Lung (tissue), 11 donors: ENCODE measurements at regions not wholly inside any gene's neighbourhood (a gene's known extent, or its start where the extent isn't known, plus 50 kb on each side); places are given as distances from the start of the nearest gene placed in this dataset.

Experiments used
- ATAC-seq: fragments of 200-7000 bp; cut with Tn5 transposase; one replicate; pipeline ENCODE4 v1.9.1; 2020; ENCODE audit warnings: moderate number of reproducible peaks; ENCODE audit not compliant: insufficient read depth, low FRiP score
- DNase-seq, 3 donors: peaks; one replicate each; pipeline ENCODE4 v3.0.0-alpha.2; 2013 to 2017
- H3K27ac ChIP-seq, 2 donors: one replicate each; pipeline ENCODE4 v1.5.1; 2013; ENCODE audit warnings: mild to moderate bottlenecking in 2 of 2, moderate library complexity in 2 of 2, control low read depth in 1 of 2, inconsistent platforms in 1 of 2, low read depth in 1 of 2, low read length in 1 of 2
- H3K27me3 ChIP-seq, 3 donors: one replicate each; pipeline ENCODE4 v1.5.1; 2013; ENCODE audit warnings: low read length in 2 of 3; ENCODE audit not compliant: control insufficient read depth in 3 of 3, insufficient read depth in 3 of 3
- H3K36me3 ChIP-seq, 4 donors: one replicate each; pipeline ENCODE4 v1.5.1; 2013; ENCODE audit warnings: low read length in 4 of 4, mild to moderate bottlenecking in 1 of 4, moderate library complexity in 1 of 4; ENCODE audit not compliant: control insufficient read depth in 4 of 4, insufficient read depth in 4 of 4
- H3K4me1 ChIP-seq, 5 donors: one replicate each; pipeline ENCODE4 v1.5.1; 2013; ENCODE audit warnings: low read length in 5 of 5, mild to moderate bottlenecking in 2 of 5, moderate library complexity in 1 of 5; ENCODE audit not compliant: control insufficient read depth in 5 of 5, insufficient read depth in 5 of 5
- H3K4me3 ChIP-seq: one replicate; pipeline ENCODE4 v1.5.1; 2013; ENCODE audit warnings: mild to moderate bottlenecking, control low read depth, moderate library complexity
- H3K9ac ChIP-seq, 2 donors: one replicate each; pipeline ENCODE4 v1.5.1; 2013; ENCODE audit warnings: low read length in 2 of 2, control low read depth in 1 of 2; ENCODE audit not compliant: insufficient read depth in 1 of 2
- H3K9me3 ChIP-seq, 4 donors: one replicate each; pipeline ENCODE4 v1.5.1; 2013; ENCODE audit warnings: low read length in 3 of 4, mild to moderate bottlenecking in 1 of 4, moderate library complexity in 1 of 4; ENCODE audit not compliant: control insufficient read depth in 4 of 4, insufficient read depth in 3 of 4
- CTCF ChIP-seq: IDR thresholded peaks from 2 replicates; pipeline ENCODE4 v1.5.1; 2012; ENCODE audit warnings: mild to moderate bottlenecking; ENCODE audit errors: control extremely low read depth, extremely low read depth
- WGBS, 2 donors: extraction: QIAGEN DNeasy Blood & Tissue Kit; methylation state at CpG; one replicate each; pipeline ENCODE4 v1.1.7; 2013; 5-methylcytosine and 5-hydroxymethylcytosine counted together
- donor health status: control.
- donor health status: control.
- donor health status: Bipolar disorder and iron deficiency.
- donor health status: healthy.
- donor health status: DM: yes; HTN: yes; CAD: no.

- H3K27ac ChIP-seq: no peak overlapping the region
- no peaks in the 10 kb centered on the region for H3K27me3 ChIP-seq
- H3K36me3 ChIP-seq: no peaks in the 10 kb centered on the region
- no peak overlapping the region for H3K4me3 ChIP-seq
- peak; percentile 12 to 37 (median 24) for DNase-seq
- ATAC-seq: no peak
- TF ChIP-seq CTCF: no peak
- peaks cover 0 to 3% (median 0%) of the 10 kb centered on the region in 4 donors for H3K9me3 ChIP-seq
- peaks cover 0 to 4% (median 0%) of the 10 kb centered on the region in 5 donors for H3K4me1 ChIP-seq
- H3K9ac ChIP-seq: no peak overlapping the region
- 41 to 46% methylated on average over 5 of the region's 5 CpGs for WGBS, 2 donors
Measured at GRCh38 chr16:47887496-47887895, 268.3 kb downstream of the ABCC12 start.

GRCh38 chr16:47886631-47887415 lies 269.0 kb downstream of the ABCC12 start:
- H3K4me1 ChIP-seq: peaks cover 0 to 4% (median 0%) of the 10 kb centered on the region in 5 donors
- H3K27ac ChIP-seq: no peak overlapping the region
- no peaks in the 10 kb centered on the region for H3K36me3 ChIP-seq
- no peak for TF ChIP-seq CTCF
- no peak overlapping the region for H3K9ac ChIP-seq
- no peak overlapping the region for H3K4me3 ChIP-seq
- DNase-seq (peak in 1 of 3 donors; percentile 3), ATAC-seq (no peak)
- no peaks in the 10 kb centered on the region for H3K27me3 ChIP-seq
- WGBS, 2 donors: 40 to 48% methylated on average over 11 of the region's 11 CpGs
- peaks cover 0 to 3% (median 0%) of the 10 kb centered on the region in 4 donors for H3K9me3 ChIP-seq

- peaks cover 0 to 4% (median 0%) of the 10 kb centered on the region in 5 donors for H3K4me1 ChIP-seq
- TF ChIP-seq CTCF: no peak
- DNase-seq (no peak), ATAC-seq (no peak)
- no peak overlapping the region for H3K9ac ChIP-seq
- H3K27me3 ChIP-seq: no peaks in the 10 kb centered on the region
- no peaks in the 10 kb centered on the region for H3K36me3 ChIP-seq
- no peaks in the 10 kb centered on the region for H3K9me3 ChIP-seq
- WGBS, 2 donors: 57 to 66% methylated on average over 7 of the region's 7 CpGs
- H3K4me3 ChIP-seq: no peak overlapping the region
- H3K27ac ChIP-seq: no peak overlapping the region
Measured at GRCh38 chr16:47886139-47886538, 269.7 kb downstream of the ABCC12 start.
